CD14-positive monocyte (primary cell): ENCODE measurements at regions not wholly inside any gene's neighbourhood (a gene's known extent, or its start where the extent isn't known, plus 50 kb on each side); places are given as distances from the start of the nearest gene placed in this dataset.
"Not testable (repeated sequence)": the region's sequence is repeated elsewhere in the genome, so short reads cannot be mapped to it uniquely, and the experiment has no call there.

Experiments used
- DNase-seq, 3 donors: peaks; one replicate each; pipeline ENCODE4 v3.0.0-alpha.2; 2011 to 2022
- H2AFZ ChIP-seq: 2 replicates; pipeline ENCODE4 v1.6.0; 2012; ENCODE audit warnings: mild to moderate bottlenecking, low read depth, low read length, inconsistent platforms; ENCODE audit not compliant: insufficient read depth, poor library complexity, severe bottlenecking
- H3K27ac ChIP-seq, 2 donors: 1 replicate in 1 of 2; 2 replicates in 1 of 2; pipeline ENCODE4 v1.5.1; 2012 to 2013; ENCODE audit warnings: low read length in 2 of 2, control low read depth in 1 of 2, inconsistent platforms in 1 of 2, low read depth in 1 of 2, mild to moderate bottlenecking in 1 of 2
- H3K27me3 ChIP-seq, 2 donors: one replicate each; pipeline versions ENCODE4 v1.6.0 to v1.6.1; 2011 to 2013; ENCODE audit warnings: low read length in 2 of 2; ENCODE audit not compliant: control insufficient read depth in 2 of 2, insufficient read depth in 2 of 2
- H3K36me3 ChIP-seq, 2 donors: replicated peaks in 1 of 2; 1 replicate in 1 of 2; 2 replicates in 1 of 2; pipeline versions ENCODE4 v1.5.1 to v1.6.1; 2012 to 2013; ENCODE audit warnings: low read length in 2 of 2, control low read depth in 1 of 2, inconsistent platforms in 1 of 2, mild to moderate bottlenecking in 1 of 2; ENCODE audit not compliant: insufficient read depth in 2 of 2, control insufficient read depth in 1 of 2
- H3K4me1 ChIP-seq, 2 donors: 1 replicate in 1 of 2; 2 replicates in 1 of 2; pipeline versions ENCODE4 v1.5.1 to v1.6.1; 2012 to 2013; ENCODE audit warnings: low read length in 2 of 2, control low read depth in 1 of 2, inconsistent platforms in 1 of 2, mild to moderate bottlenecking in 1 of 2, moderate library complexity in 1 of 2; ENCODE audit not compliant: insufficient read depth in 2 of 2, control insufficient read depth in 1 of 2
- H3K4me2 ChIP-seq: replicated peaks from 2 replicates; pipeline ENCODE3; 2012; ENCODE audit warnings: low read length, moderate library complexity, mild to moderate bottlenecking; ENCODE audit not compliant: poor library complexity, severe bottlenecking; ENCODE audit errors: extremely low read depth
- H3K4me3 ChIP-seq, 3 experiments: fragments of 200-600 bp in 1 of 3; sonication (generic) in 1 of 3; replicated peaks in 1 of 3; 1 replicate in 2 of 3; 2 replicates in 1 of 3; pipeline ENCODE4 v1.5.1; 2011 to 2013; ENCODE audit warnings: low read length in 3 of 3, mild to moderate bottlenecking in 3 of 3, control low read depth in 2 of 3, low read depth in 2 of 3, inconsistent platforms in 1 of 3, moderate library complexity in 1 of 3
- H3K79me2 ChIP-seq: 2 replicates; pipeline ENCODE4 v1.6.0; 2012; ENCODE audit warnings: mild to moderate bottlenecking, control low read depth, inconsistent platforms, low read length, moderate library complexity; ENCODE audit not compliant: insufficient read depth
- H3K9ac ChIP-seq: 2 replicates; pipeline ENCODE4 v1.6.0; 2017; ENCODE audit warnings: low read length, mild to moderate bottlenecking; ENCODE audit not compliant: insufficient read depth, poor library complexity, severe bottlenecking
- H3K9me3 ChIP-seq, 2 donors: replicated peaks in 1 of 2; 1 replicate in 1 of 2; 2 replicates in 1 of 2; pipeline versions ENCODE4 v1.5.1 to v1.6.1; 2012 to 2013; ENCODE audit warnings: low read length in 2 of 2, control low read depth in 1 of 2; ENCODE audit not compliant: control insufficient read depth in 1 of 2, insufficient read depth in 1 of 2
- H4K20me1 ChIP-seq: 2 replicates; pipeline ENCODE4 v1.6.0; 2012; ENCODE audit warnings: mild to moderate bottlenecking, low read length, control low read depth, moderate library complexity; ENCODE audit not compliant: insufficient read depth
- H3K27ac Mint-ChIP-seq, 7 donors: one replicate each; pipeline ENCODE4 v1.8.0; 2020; ENCODE audit warnings: mild to moderate bottlenecking in 7 of 7, mixed read lengths in 7 of 7, moderate library complexity in 6 of 7, inconsistent platforms in 2 of 7
- H3K27me3 Mint-ChIP-seq, 3 donors: one replicate each; pipeline ENCODE4 v1.8.0; 2021 to 2022; ENCODE audit warnings: low read depth in 3 of 3, mild to moderate bottlenecking in 3 of 3, mixed read lengths in 3 of 3, moderate library complexity in 3 of 3, inconsistent platforms in 1 of 3
- H3K36me3 Mint-ChIP-seq, 2 donors: one replicate each; pipeline ENCODE4 v1.8.0; 2020; ENCODE audit warnings: mixed read lengths in 2 of 2, inconsistent platforms in 1 of 2, mild to moderate bottlenecking in 1 of 2
- H3K4me1 Mint-ChIP-seq: one replicate; pipeline ENCODE4 v1.8.0; 2020; ENCODE audit warnings: mild to moderate bottlenecking, mixed read lengths
- H3K4me3 Mint-ChIP-seq, 2 donors: one replicate each; pipeline ENCODE4 v1.8.0; 2020; ENCODE audit warnings: mild to moderate bottlenecking in 2 of 2, mixed read lengths in 2 of 2, moderate library complexity in 1 of 2
- H3K9me3 Mint-ChIP-seq, 7 donors: one replicate each; pipeline ENCODE4 v1.8.0; 2020 to 2022; ENCODE audit warnings: mixed read lengths in 7 of 7, mild to moderate bottlenecking in 6 of 7, moderate library complexity in 6 of 7, inconsistent platforms in 2 of 7
- WGBS: methylation state at CpG from one replicate; pipeline ENCODE4 v1.1.5; 2013; ENCODE audit warnings: missing lambda C conversion rate; ENCODE audit not compliant: insufficient coverage; 5-methylcytosine and 5-hydroxymethylcytosine counted together
- intact Hi-C, 2 donors: fragments of 100-400 bp; cut with micrococcal nuclease; formaldehyde crosslinking; loops; one replicate each; pipeline versions ENCODE4 v1.15.0 to v1.15.1; 2023
- TF ChIP-seq, protein P1 (sequence below): fragments of 200-600 bp; IDR thresholded peaks from one replicate; pipeline ENCODE4 v1.8.0; 2022; ENCODE audit warnings: antibody characterized with exemption, mild to moderate bottlenecking

DNA sequence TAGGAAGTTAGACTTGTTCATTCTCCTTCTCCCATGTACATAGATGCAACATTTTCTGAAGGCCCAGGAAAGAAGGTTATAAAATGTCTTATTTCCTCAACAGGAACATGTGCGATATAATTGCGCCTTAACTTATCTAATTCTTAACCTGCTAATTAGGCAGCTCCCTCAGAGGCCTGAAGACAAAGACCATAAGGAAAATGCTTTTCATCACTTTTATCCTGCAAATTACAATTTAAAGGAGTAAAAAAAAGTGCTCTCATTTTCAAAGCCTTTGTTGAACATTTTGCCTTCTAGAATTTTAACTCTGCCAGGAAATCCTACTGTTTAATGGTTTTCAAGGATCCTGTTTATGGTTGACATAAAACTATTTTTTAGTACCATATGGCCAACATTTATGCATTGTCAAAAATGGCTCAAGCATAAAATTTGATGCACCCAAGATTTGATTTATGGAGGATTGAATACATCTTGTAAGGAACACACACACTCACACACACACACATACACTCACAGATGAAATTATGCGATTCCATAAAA, 660.4 kb upstream of the TMEM132C start:
- WGBS: no CpG with 5 or more reads among the region's 3 CpGs
- H3K4me1 Mint-ChIP-seq: no peaks in the 10 kb centered on the region
- TF ChIP-seq, protein P1, sequence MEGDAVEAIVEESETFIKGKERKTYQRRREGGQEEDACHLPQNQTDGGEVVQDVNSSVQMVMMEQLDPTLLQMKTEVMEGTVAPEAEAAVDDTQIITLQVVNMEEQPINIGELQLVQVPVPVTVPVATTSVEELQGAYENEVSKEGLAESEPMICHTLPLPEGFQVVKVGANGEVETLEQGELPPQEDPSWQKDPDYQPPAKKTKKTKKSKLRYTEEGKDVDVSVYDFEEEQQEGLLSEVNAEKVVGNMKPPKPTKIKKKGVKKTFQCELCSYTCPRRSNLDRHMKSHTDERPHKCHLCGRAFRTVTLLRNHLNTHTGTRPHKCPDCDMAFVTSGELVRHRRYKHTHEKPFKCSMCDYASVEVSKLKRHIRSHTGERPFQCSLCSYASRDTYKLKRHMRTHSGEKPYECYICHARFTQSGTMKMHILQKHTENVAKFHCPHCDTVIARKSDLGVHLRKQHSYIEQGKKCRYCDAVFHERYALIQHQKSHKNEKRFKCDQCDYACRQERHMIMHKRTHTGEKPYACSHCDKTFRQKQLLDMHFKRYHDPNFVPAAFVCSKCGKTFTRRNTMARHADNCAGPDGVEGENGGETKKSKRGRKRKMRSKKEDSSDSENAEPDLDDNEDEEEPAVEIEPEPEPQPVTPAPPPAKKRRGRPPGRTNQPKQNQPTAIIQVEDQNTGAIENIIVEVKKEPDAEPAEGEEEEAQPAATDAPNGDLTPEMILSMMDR: no peak

DNA sequence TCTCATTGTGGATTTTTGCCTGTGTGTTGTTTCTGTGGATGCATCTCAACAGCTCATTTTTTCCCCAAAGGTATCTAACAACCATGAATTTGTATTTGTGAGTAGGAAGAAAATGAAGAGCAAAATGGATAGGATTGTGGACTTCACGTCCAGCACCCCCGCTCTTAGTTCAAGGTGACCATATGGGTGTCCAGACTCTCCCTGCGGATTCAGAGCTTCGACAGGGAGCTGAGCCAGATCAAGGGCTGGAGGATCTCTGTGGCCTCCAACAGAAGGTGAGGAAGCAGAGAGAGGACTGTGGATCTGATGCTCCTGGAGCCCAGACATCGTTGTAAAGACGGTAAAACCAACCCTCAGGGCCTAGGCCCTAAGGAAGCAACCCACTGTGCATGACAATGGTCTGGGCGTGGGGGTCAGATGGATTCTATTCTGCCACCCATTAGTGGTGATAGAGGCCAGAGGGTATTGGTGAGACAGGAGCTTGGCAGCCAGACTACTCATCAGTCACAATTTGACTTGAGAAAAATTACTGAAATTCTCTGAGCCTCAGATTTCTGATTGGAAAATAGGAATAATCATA, 659.7 kb upstream of the TMEM132C start:
- Mint-ChIP-seq H3K4me3 (no peak overlapping the region), H3K27ac (no peak overlapping the region), H3K4me1 (no peaks in the 10 kb centered on the region), H3K27me3 (peaks cover 0 to 2% (median 0%) of the 10 kb centered on the region in 3 donors), H3K9me3 (peaks cover 2 to 11% (median 6%) of the 10 kb centered on the region in 7 donors), H3K36me3 (no peaks in the 10 kb centered on the region)
- WGBS: 82% methylated on average over 5 of the region's 7 CpGs
- no peak overlapping the region for H3K4me2 ChIP-seq
- H3K4me1 ChIP-seq: no peaks in the 10 kb centered on the region
- no peak overlapping the region for H2AFZ ChIP-seq
- no peaks in the 10 kb centered on the region for H3K27me3 ChIP-seq
- peaks cover 0 to 14% of the 10 kb centered on the region in 2 donors for H3K9me3 ChIP-seq
- no peak overlapping the region for H3K4me3 ChIP-seq
- no peak for DNase-seq
- H4K20me1 ChIP-seq: no peaks in the 10 kb centered on the region
- H3K9ac ChIP-seq: no peak overlapping the region
- intact Hi-C loops: no loop called here
- TF ChIP-seq, protein P1: no peak
- no peak overlapping the region for H3K27ac ChIP-seq
- no peaks in the 10 kb centered on the region for H3K36me3 ChIP-seq
- no peaks in the 10 kb centered on the region for H3K79me2 ChIP-seq

More for the DNA sequence above, 660.4 kb upstream of the TMEM132C start:
- Histone ChIP-seq H3K36me3 (no peaks in the 10 kb centered on the region), H3K4me1 (no peaks in the 10 kb centered on the region), H3K27me3 (no peaks in the 10 kb centered on the region), H3K9ac (no peak overlapping the region), H3K4me3 (no peak overlapping the region), H3K79me2 (no peaks in the 10 kb centered on the region), H4K20me1 (no peaks in the 10 kb centered on the region), H2AFZ (no peak overlapping the region), H3K27ac (no peak overlapping the region), H3K4me2 (no peak overlapping the region), H3K9me3 (peaks cover 0 to 14% of the 10 kb centered on the region in 2 donors)
- Mint-ChIP-seq H3K36me3 (no peaks in the 10 kb centered on the region), H3K4me3 (no peak overlapping the region), H3K27me3 (peaks cover 0 to 2% (median 0%) of the 10 kb centered on the region in 3 donors), H3K9me3 (peaks cover 2 to 11% (median 6%) of the 10 kb centered on the region in 7 donors), H3K27ac (no peak overlapping the region)
- no peak for DNase-seq
- intact Hi-C loops: no loop called here

DNA sequence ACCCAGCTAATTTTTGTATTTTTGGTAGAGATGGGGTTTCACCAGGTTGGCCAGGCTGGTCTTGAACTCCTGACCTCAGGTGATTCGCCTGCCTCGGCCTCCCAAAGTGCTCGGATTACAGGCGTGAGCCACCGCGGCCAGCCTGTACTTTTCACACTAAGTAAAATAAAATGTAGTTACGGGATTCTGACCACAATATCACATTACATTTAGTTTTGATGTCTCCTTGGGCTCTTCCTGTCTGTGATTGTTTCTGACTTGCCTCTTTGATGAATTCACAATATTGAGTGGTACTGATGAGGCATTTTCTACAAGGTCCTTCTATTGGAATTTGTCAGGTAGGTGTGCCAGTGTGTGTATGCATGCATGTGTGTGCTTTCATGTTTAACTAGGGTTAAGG, 658.6 kb upstream of the TMEM132C start:
- H3K9me3 Mint-ChIP-seq: peaks cover 2 to 12% (median 6%) of the 10 kb centered on the region in 7 donors
- H3K4me1 ChIP-seq, H3K4me3 ChIP-seq, H3K79me2 ChIP-seq, H3K4me3 Mint-ChIP-seq, intact Hi-C loops, H3K27me3 Mint-ChIP-seq, H3K27me3 ChIP-seq, H3K36me3 Mint-ChIP-seq, H2AFZ ChIP-seq, DNase-seq, H3K27ac ChIP-seq, H3K4me1 Mint-ChIP-seq, H3K4me2 ChIP-seq, H3K36me3 ChIP-seq, H4K20me1 ChIP-seq, H3K9ac ChIP-seq: not testable (repeated sequence)
- peaks cover 0 to 14% of the 10 kb centered on the region in 2 donors for H3K9me3 ChIP-seq
- H3K27ac Mint-ChIP-seq: peak overlapping the region in 1 of 7 donors; percentile 22
- no CpG with 5 or more reads among the region's 7 CpGs for WGBS
